PC-9 (cell line): ENCODE measurements at regions not wholly inside any gene's neighbourhood (a gene's known extent, or its start where the extent isn't known, plus 50 kb on each side); places are given as distances from the start of the nearest gene placed in this dataset.

Experiments used
- BruUV-seq: library from RNA; stranded (reverse); fragments of 400-500 nt; replicated peaks from 2 replicates; lab custom pipeline; 2021; lab: Mats Ljungman, UMichigan
- CTCF ChIA-PET: fragments of 300-600 bp; sonication (Branson Sonifier 250); formaldehyde crosslinking; loops from one replicate; lab custom pipeline; 2022; ENCODE audit warnings: antibody characterized with exemption; lab: Charles Lee
- POLR2A ChIA-PET: fragments of 300-600 bp; sonication (Branson Sonifier 250); formaldehyde crosslinking; loops from one replicate; lab custom pipeline; 2022; ENCODE audit warnings: antibody characterized with exemption; ENCODE audit not compliant: unreplicated experiment; lab: Charles Lee
- DNase-seq, 2 experiments: peaks; one replicate each; pipeline versions ENCODE4 v3.0.0 to v3.0.0-alpha.2; 2015 to 2022; ENCODE audit warnings: mixed read lengths in 1 of 2
- H2AFZ ChIP-seq: fragments of 200-600 bp; sonication (generic); 2 replicates; pipeline ENCODE4 v1.8.1; 2017; ENCODE audit warnings: antibody characterized with exemption
- H3F3A ChIP-seq: fragments of 200-600 bp; sonication (generic); 2 replicates; pipeline ENCODE4 v1.8.1; 2017; ENCODE audit warnings: antibody characterized with exemption, mild to moderate bottlenecking, low read depth; ENCODE audit not compliant: insufficient read depth
- H3K27ac ChIP-seq: fragments of 200-600 bp; sonication (generic); 2 replicates; pipeline ENCODE4 v1.6.1; 2016; ENCODE audit warnings: mixed run types
- H3K27me3 ChIP-seq: fragments of 200-600 bp; sonication (generic); 2 replicates; pipeline ENCODE4 v1.6.1; 2016; ENCODE audit warnings: low read depth, mixed run types; ENCODE audit not compliant: insufficient read depth
- H3K36me3 ChIP-seq: fragments of 200-600 bp; sonication (generic); 2 replicates; pipeline ENCODE4 v1.6.1; 2016; ENCODE audit warnings: low read depth, mixed run types
- H3K4me1 ChIP-seq: fragments of 200-600 bp; sonication (generic); replicated peaks from 2 replicates; pipeline ENCODE4 v1.6.1; 2016; ENCODE audit warnings: mixed run types; ENCODE audit not compliant: insufficient read depth
- H3K4me2 ChIP-seq: fragments of 200-600 bp; sonication (generic); 2 replicates; pipeline ENCODE4 v1.6.1; 2017; ENCODE audit warnings: mixed run types
- H3K4me3 ChIP-seq: fragments of 200-600 bp; sonication (generic); 2 replicates; pipeline ENCODE4 v1.6.1; 2016; ENCODE audit warnings: mixed run types
- H3K79me2 ChIP-seq: fragments of 200-600 bp; sonication (generic); 2 replicates; pipeline ENCODE4 v1.6.1; 2017; ENCODE audit warnings: low read depth, mixed run types
- H3K9me2 ChIP-seq: fragments of 200-600 bp; sonication (generic); 2 replicates; pipeline ENCODE4 v1.8.1; 2017; ENCODE audit warnings: mild to moderate bottlenecking; ENCODE audit not compliant: insufficient read depth
- H3K9me3 ChIP-seq: fragments of 200-600 bp; sonication (generic); 2 replicates; pipeline ENCODE4 v1.8.1; 2016; ENCODE audit warnings: low read depth; ENCODE audit not compliant: insufficient read depth
- H4K20me1 ChIP-seq: fragments of 200-600 bp; sonication (generic); 2 replicates; pipeline ENCODE4 v1.8.1; 2017; ENCODE audit not compliant: insufficient read depth
- EZH2 ChIP-seq: fragments of 200-600 bp; sonication (generic); IDR thresholded peaks from 2 replicates; pipeline ENCODE4 v1.8.0; 2017; ENCODE audit warnings: antibody characterized with exemption, low read depth
- intact Hi-C: fragments of 100-400 bp; cut with micrococcal nuclease; formaldehyde crosslinking; loops from one replicate; pipeline ENCODE4 v1.10.0; 2022; ENCODE audit not compliant: unreplicated experiment
- TF ChIP-seq, protein P1 (sequence below): fragments of 200-600 bp; sonication (generic); conservative IDR thresholded peaks from 2 replicates; pipeline ENCODE4 v1.6.1; 2017; ENCODE audit warnings: mixed run types, antibody characterized with exemption, mild to moderate bottlenecking, moderate library complexity

GRCh38 chr15:94665676-94666441 is 434.5 kb downstream of the MCTP2 start:
- intact Hi-C loops = no loop called here
- no peak for TF ChIP-seq EZH2
- TF ChIP-seq, protein P1, sequence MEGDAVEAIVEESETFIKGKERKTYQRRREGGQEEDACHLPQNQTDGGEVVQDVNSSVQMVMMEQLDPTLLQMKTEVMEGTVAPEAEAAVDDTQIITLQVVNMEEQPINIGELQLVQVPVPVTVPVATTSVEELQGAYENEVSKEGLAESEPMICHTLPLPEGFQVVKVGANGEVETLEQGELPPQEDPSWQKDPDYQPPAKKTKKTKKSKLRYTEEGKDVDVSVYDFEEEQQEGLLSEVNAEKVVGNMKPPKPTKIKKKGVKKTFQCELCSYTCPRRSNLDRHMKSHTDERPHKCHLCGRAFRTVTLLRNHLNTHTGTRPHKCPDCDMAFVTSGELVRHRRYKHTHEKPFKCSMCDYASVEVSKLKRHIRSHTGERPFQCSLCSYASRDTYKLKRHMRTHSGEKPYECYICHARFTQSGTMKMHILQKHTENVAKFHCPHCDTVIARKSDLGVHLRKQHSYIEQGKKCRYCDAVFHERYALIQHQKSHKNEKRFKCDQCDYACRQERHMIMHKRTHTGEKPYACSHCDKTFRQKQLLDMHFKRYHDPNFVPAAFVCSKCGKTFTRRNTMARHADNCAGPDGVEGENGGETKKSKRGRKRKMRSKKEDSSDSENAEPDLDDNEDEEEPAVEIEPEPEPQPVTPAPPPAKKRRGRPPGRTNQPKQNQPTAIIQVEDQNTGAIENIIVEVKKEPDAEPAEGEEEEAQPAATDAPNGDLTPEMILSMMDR = no peak
- no peak overlapping the region for H3K27ac ChIP-seq
- DNase-seq = no peak
- H3K79me2 ChIP-seq = no peaks in the 10 kb centered on the region
- H3K4me1 ChIP-seq = no peaks in the 10 kb centered on the region
- no peaks in the 10 kb centered on the region for H3K9me2 ChIP-seq
- ChIA-PET CTCF (no interaction called here), POLR2A (no interaction called here)
- BruUV-seq = no TSS peak
- no peaks in the 10 kb centered on the region for H3K9me3 ChIP-seq
- H4K20me1 ChIP-seq = no peaks in the 10 kb centered on the region
- no peak overlapping the region for H3K4me3 ChIP-seq
- H3K27me3 ChIP-seq = peaks cover 53% of the 10 kb centered on the region
- H3K36me3 ChIP-seq = no peaks in the 10 kb centered on the region
- no peak overlapping the region for H3K4me2 ChIP-seq
- H2AFZ ChIP-seq = no peak overlapping the region
- no peaks in the 10 kb centered on the region for H3F3A ChIP-seq

DNA sequence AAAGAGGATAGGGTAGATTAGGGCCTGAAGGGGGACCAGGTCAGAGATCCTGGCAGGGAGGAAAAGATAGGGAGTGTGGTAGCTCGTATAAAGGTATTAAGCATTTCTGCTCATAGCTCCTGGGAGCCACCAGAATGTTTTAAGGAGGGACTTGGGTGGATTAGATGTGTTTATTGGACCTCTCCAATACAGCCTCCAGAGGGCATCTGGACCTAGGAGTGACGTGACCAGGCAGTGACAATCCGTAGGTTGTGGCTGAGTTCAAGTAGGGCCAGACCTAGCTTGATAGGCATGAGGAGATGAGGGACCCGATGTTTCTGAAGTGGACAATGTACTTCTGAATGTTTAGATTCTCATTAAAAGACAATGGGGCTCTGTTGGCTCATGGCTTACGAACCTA is 435.2 kb downstream of the MCTP2 start:
- H3K4me3 ChIP-seq = no peak overlapping the region
- H3K27ac ChIP-seq = no peak overlapping the region
- no peaks in the 10 kb centered on the region for H3K9me2 ChIP-seq
- no peaks in the 10 kb centered on the region for H3K36me3 ChIP-seq
- H3F3A ChIP-seq = no peaks in the 10 kb centered on the region
- no peaks in the 10 kb centered on the region for H3K9me3 ChIP-seq
- TF ChIP-seq, protein P1 = no peak
- TF ChIP-seq EZH2 = no peak
- no peaks in the 10 kb centered on the region for H3K79me2 ChIP-seq
- no peak overlapping the region for H2AFZ ChIP-seq
- no peak for DNase-seq
- ChIA-PET POLR2A (no interaction called here), CTCF (no interaction called here)
- H3K4me1 ChIP-seq = no peaks in the 10 kb centered on the region
- H3K27me3 ChIP-seq = peaks cover 53% of the 10 kb centered on the region
- H3K4me2 ChIP-seq = no peak overlapping the region
- no peaks in the 10 kb centered on the region for H4K20me1 ChIP-seq
- intact Hi-C loops = no loop called here
- no TSS peak for BruUV-seq

GRCh38 chr15:94667109-94667508 is 435.7 kb downstream of the MCTP2 start:
- Histone ChIP-seq H3K27ac (no peak overlapping the region), H3K9me2 (no peaks in the 10 kb centered on the region), H3K4me3 (no peak overlapping the region), H3K36me3 (no peaks in the 10 kb centered on the region), H4K20me1 (no peaks in the 10 kb centered on the region), H3K27me3 (peaks cover 53% of the 10 kb centered on the region), H2AFZ (no peak overlapping the region), H3K9me3 (no peaks in the 10 kb centered on the region), H3F3A (no peaks in the 10 kb centered on the region), H3K4me1 (no peaks in the 10 kb centered on the region), H3K79me2 (no peaks in the 10 kb centered on the region), H3K4me2 (no peak overlapping the region)
- DNase-seq = no peak
- intact Hi-C loops = no loop called here
- POLR2A ChIA-PET = no interaction called here
- TF ChIP-seq, protein P1 = no peak
- no peak for TF ChIP-seq EZH2
- BruUV-seq = no TSS peak
- CTCF ChIA-PET = no interaction called here
